HL-60 (cell line): ENCODE measurements at regions not wholly inside any gene's neighbourhood (a gene's known extent, or its start where the extent isn't known, plus 50 kb on each side); places are given as distances from the start of the nearest gene placed in this dataset.

Experiments
- DNase-seq, 2 experiments: peaks; one replicate each; pipeline ENCODE4 v3.0.0-alpha.2; 2010 to 2020; ENCODE audit warnings: low read depth in 1 of 2, low spot score in 1 of 2
- H3K27ac ChIP-seq: fragments of 250-450 bp; sonication (Bioruptor Pico); replicated peaks from 2 replicates; pipeline ENCODE4 v1.5.1; 2020; ENCODE audit warnings: mild to moderate bottlenecking, moderate library complexity
- H3K27me3 ChIP-seq: fragments of 250-450 bp; sonication (Bioruptor Pico); 2 replicates; pipeline ENCODE4 v1.5.1; 2021; ENCODE audit warnings: mild to moderate bottlenecking, moderate library complexity; ENCODE audit not compliant: insufficient read depth, poor library complexity, severe bottlenecking
- H3K4me3 ChIP-seq: replicated peaks from 2 replicates; pipeline ENCODE4 v1.5.1; 2011; ENCODE audit warnings: mild to moderate bottlenecking, control low read depth, low read length; ENCODE audit not compliant: insufficient read depth
- GABPA ChIP-seq: IDR thresholded peaks from 2 replicates; pipeline ENCODE4 v1.6.1; 2012; ENCODE audit warnings: low read depth
- POLR2AphosphoS5 ChIP-seq: IDR thresholded peaks from 2 replicates; pipeline ENCODE4 v1.6.1; 2012; ENCODE audit warnings: low read depth
- SPI1 ChIP-seq: IDR thresholded peaks from 2 replicates; pipeline ENCODE4 v1.6.1; 2012; ENCODE audit warnings: low read depth, mild to moderate bottlenecking, borderline replicate concordance
- TF ChIP-seq, protein P1 (sequence below): IDR thresholded peaks from one replicate; pipeline ENCODE4 v1.5.1; 2011; ENCODE audit warnings: low read length, control low read depth, inconsistent platforms; ENCODE audit not compliant: insufficient read depth
- TF ChIP-seq, protein P2 (sequence below): IDR thresholded peaks from 2 replicates; pipeline ENCODE4 v1.6.1; 2012; ENCODE audit warnings: low read depth; ENCODE audit not compliant: insufficient replicate concordance

DNA sequence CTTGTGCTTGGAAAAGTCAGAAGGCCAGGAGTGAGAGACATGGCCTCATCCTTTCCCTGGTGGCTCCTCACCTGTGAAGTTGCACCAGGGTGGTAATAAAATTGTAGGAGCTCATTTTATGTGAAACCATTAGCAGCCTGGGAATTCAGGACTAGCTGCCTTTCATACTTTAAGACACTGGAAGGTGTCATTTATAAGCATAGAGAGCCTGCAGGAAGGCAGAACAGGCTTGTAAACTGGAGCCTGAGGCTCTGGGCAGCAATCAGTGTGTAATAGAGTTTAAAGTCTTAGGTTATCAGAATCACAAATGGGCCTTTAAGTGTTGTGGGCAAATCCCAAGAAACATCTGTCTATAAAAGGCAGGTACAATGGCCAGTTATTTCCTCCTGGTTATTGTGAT lies 127.2 kb downstream of the TM9SF2 start:
- H3K4me3 ChIP-seq = no peak overlapping the region
- DNase-seq = no peak
- H3K27me3 ChIP-seq = no peaks in the 10 kb centered on the region
- TF ChIP-seq SPI1 = no peak
- TF ChIP-seq, protein P1, sequence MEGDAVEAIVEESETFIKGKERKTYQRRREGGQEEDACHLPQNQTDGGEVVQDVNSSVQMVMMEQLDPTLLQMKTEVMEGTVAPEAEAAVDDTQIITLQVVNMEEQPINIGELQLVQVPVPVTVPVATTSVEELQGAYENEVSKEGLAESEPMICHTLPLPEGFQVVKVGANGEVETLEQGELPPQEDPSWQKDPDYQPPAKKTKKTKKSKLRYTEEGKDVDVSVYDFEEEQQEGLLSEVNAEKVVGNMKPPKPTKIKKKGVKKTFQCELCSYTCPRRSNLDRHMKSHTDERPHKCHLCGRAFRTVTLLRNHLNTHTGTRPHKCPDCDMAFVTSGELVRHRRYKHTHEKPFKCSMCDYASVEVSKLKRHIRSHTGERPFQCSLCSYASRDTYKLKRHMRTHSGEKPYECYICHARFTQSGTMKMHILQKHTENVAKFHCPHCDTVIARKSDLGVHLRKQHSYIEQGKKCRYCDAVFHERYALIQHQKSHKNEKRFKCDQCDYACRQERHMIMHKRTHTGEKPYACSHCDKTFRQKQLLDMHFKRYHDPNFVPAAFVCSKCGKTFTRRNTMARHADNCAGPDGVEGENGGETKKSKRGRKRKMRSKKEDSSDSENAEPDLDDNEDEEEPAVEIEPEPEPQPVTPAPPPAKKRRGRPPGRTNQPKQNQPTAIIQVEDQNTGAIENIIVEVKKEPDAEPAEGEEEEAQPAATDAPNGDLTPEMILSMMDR = no peak
- TF ChIP-seq, protein P2, sequence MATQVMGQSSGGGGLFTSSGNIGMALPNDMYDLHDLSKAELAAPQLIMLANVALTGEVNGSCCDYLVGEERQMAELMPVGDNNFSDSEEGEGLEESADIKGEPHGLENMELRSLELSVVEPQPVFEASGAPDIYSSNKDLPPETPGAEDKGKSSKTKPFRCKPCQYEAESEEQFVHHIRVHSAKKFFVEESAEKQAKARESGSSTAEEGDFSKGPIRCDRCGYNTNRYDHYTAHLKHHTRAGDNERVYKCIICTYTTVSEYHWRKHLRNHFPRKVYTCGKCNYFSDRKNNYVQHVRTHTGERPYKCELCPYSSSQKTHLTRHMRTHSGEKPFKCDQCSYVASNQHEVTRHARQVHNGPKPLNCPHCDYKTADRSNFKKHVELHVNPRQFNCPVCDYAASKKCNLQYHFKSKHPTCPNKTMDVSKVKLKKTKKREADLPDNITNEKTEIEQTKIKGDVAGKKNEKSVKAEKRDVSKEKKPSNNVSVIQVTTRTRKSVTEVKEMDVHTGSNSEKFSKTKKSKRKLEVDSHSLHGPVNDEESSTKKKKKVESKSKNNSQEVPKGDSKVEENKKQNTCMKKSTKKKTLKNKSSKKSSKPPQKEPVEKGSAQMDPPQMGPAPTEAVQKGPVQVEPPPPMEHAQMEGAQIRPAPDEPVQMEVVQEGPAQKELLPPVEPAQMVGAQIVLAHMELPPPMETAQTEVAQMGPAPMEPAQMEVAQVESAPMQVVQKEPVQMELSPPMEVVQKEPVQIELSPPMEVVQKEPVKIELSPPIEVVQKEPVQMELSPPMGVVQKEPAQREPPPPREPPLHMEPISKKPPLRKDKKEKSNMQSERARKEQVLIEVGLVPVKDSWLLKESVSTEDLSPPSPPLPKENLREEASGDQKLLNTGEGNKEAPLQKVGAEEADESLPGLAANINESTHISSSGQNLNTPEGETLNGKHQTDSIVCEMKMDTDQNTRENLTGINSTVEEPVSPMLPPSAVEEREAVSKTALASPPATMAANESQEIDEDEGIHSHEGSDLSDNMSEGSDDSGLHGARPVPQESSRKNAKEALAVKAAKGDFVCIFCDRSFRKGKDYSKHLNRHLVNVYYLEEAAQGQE = no peak
- TF ChIP-seq POLR2AphosphoS5 = no peak
- TF ChIP-seq GABPA = no peak
- no peak overlapping the region for H3K27ac ChIP-seq

DNA sequence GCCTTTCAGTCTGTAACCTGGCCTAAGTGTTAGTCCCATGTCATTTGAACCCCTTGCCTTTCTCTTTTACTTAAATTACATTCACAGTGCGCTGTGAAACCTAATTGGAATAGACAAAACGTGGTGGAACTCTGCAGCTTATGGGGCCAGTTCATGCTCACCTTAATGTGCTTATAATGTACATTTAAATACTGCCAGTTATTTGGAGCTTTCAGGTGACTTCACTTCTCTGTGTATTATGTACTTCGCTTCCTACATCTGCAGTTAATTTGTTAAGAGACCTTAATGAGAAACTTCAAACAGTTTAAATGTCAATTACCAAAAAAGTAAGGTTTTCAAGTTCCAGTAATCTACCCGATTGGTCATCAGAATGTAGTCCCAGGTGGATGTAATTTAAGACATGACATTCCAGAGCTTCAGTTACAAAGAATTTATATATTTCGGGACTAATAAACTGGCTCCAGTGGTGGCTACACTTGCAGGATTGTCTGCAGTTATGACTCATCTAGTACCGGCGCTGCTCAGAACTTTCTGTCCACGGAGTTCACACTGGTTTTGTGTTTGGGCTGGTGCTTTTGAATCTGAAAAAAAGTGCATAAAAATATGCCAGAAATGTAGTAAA lies 125.3 kb downstream of the TM9SF2 start:
- DNase-seq = no peak
- Histone ChIP-seq H3K27ac (no peak overlapping the region), H3K27me3 (no peaks in the 10 kb centered on the region), H3K4me3 (no peak overlapping the region)
- TF ChIP-seq SPI1 (no peak), POLR2AphosphoS5 (no peak), GABPA (no peak)
- TF ChIP-seq, protein P2 = no peak
- TF ChIP-seq, protein P1 = no peak

DNA sequence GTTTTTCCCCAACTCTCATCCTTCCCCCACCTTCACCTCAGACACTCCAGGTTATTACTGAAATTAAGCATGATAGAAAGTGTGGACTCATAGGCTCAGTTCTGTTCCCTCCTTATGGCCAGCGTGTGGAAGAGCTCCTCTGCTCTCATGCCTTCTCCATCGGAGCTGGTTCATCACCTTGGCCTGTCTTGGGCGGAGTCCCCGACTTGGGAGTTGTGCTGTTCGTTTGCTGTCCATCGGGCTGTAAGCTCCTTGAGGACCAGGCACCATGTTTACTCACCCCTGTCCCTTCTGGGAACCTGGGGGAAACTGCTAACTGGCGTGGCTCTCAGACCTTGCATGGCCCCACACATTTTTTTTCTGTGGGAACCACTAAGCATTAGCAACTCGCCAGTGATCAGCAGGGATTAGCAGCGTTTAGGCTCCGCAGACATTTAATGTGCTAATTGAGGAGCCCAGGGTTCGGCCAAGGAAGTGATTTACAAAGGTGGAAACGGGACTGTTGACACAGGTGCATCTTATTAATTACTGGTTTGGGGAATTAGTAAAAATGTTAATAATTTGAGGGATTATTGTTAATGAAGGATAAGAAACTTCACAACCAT lies 123.8 kb downstream of the TM9SF2 start:
- no peak overlapping the region for H3K4me3 ChIP-seq
- no peak overlapping the region for H3K27ac ChIP-seq
- DNase-seq = no peak
- no peaks in the 10 kb centered on the region for H3K27me3 ChIP-seq
- TF ChIP-seq, protein P2 = no peak
- TF ChIP-seq GABPA (no peak), SPI1 (no peak), POLR2AphosphoS5 (no peak)
